MCF 10A (cell line): ENCODE measurements at regions not wholly inside any gene's neighbourhood (a gene's known extent, or its start where the extent isn't known, plus 50 kb on each side); places are given as distances from the start of the nearest gene placed in this dataset.
A peak's percentile ranks its signal among the peaks of the same experiment; 100 is the strongest.

Experiments
- BruUV-seq: library from RNA; stranded (reverse); fragments of 400-500 nt; replicated peaks from 2 replicates; lab custom pipeline; 2021; lab: Mats Ljungman, UMichigan
- CTCF ChIA-PET: fragments of 300-600 bp; sonication (Branson Sonifier 250); formaldehyde crosslinking; extraction: SDS; loops from one replicate; lab custom pipeline; 2021; ENCODE audit warnings: antibody characterized with exemption, inconsistent platforms; lab: Yijun Ruan, JAX
- POLR2A ChIA-PET: fragments of 300-600, 350-650 bp; sonication (Branson Sonifier 250); formaldehyde crosslinking; extraction: SDS; loops from one replicate; lab custom pipeline; 2020; ENCODE audit warnings: antibody characterized with exemption, inconsistent platforms; lab: Yijun Ruan, JAX
- DNase-seq: peaks from one replicate; pipeline ENCODE4 v3.0.0-alpha.2; 2018; ENCODE audit not compliant: unreplicated experiment
- H3K27ac Mint-ChIP-seq: one replicate; pipeline ENCODE4 v1.8.0; 2022; ENCODE audit warnings: mild to moderate bottlenecking, low read depth, mixed read lengths; ENCODE audit not compliant: unreplicated experiment
- H3K27me3 Mint-ChIP-seq: one replicate; pipeline ENCODE4 v1.8.0; 2022; ENCODE audit warnings: mixed read lengths; ENCODE audit not compliant: insufficient read depth, unreplicated experiment
- H3K36me3 Mint-ChIP-seq: one replicate; pipeline ENCODE4 v1.8.0; 2022; ENCODE audit warnings: mild to moderate bottlenecking, moderate library complexity, mixed read lengths; ENCODE audit not compliant: insufficient read depth, unreplicated experiment
- H3K4me1 Mint-ChIP-seq: one replicate; pipeline ENCODE4 v1.8.0; 2022; ENCODE audit warnings: mixed read lengths; ENCODE audit not compliant: insufficient read depth, unreplicated experiment
- H3K4me3 Mint-ChIP-seq: one replicate; pipeline ENCODE4 v1.8.0; 2022; ENCODE audit warnings: mild to moderate bottlenecking, moderate library complexity, mixed read lengths; ENCODE audit not compliant: unreplicated experiment
- H3K9me3 Mint-ChIP-seq: one replicate; pipeline ENCODE4 v1.8.0; 2022; ENCODE audit warnings: mixed read lengths; ENCODE audit not compliant: unreplicated experiment
- intact Hi-C: fragments of 100-400 bp; cut with micrococcal nuclease; formaldehyde crosslinking; loops from 2 replicates; pipeline ENCODE4 v1.14.1; 2022
- TF ChIP-seq, protein P1 (sequence below): fragments of 200-600 bp; IDR thresholded peaks from one replicate; pipeline ENCODE4 v1.8.0; 2022; ENCODE audit warnings: antibody characterized with exemption, mild to moderate bottlenecking; ENCODE audit not compliant: unreplicated experiment

DNA sequence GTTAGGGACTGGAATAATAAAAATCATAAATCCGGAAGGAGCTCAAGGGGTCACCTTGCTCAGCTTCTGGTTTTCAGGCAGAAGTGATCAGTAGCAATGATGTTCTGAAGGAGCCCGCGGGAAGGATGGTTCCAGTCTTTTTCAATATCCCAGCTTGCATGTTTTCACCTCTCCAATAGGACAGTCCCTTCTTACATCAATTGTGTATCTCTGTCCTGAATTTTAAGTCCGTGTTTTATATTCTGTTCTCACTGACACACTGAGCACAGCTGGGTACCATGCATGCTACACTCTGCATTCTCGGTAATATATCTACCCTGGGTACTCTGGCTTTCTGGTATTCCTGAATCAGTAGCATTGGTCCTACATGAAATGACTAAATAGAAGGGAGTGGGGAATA is 55.2 kb upstream of the SLC35B4 start:
- TF ChIP-seq, protein P1, sequence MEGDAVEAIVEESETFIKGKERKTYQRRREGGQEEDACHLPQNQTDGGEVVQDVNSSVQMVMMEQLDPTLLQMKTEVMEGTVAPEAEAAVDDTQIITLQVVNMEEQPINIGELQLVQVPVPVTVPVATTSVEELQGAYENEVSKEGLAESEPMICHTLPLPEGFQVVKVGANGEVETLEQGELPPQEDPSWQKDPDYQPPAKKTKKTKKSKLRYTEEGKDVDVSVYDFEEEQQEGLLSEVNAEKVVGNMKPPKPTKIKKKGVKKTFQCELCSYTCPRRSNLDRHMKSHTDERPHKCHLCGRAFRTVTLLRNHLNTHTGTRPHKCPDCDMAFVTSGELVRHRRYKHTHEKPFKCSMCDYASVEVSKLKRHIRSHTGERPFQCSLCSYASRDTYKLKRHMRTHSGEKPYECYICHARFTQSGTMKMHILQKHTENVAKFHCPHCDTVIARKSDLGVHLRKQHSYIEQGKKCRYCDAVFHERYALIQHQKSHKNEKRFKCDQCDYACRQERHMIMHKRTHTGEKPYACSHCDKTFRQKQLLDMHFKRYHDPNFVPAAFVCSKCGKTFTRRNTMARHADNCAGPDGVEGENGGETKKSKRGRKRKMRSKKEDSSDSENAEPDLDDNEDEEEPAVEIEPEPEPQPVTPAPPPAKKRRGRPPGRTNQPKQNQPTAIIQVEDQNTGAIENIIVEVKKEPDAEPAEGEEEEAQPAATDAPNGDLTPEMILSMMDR: no peak
- no peaks in the 10 kb centered on the region for H3K36me3 Mint-ChIP-seq
- no peak overlapping the region for H3K4me3 Mint-ChIP-seq
- no TSS peak for BruUV-seq
- no peaks in the 10 kb centered on the region for H3K9me3 Mint-ChIP-seq
- peaks cover 28% of the 10 kb centered on the region for H3K4me1 Mint-ChIP-seq
- H3K27me3 Mint-ChIP-seq: no peaks in the 10 kb centered on the region
- intact Hi-C loops: no loop called here
- DNase-seq: no peak
- ChIA-PET POLR2A (no interaction called here), CTCF (interaction anchor here (2.5 kb wide), 1 partner anchor 14 kb away, joined by 11 read pairs; no protein-coding TSS in a partner anchor)
- H3K27ac Mint-ChIP-seq: no peak overlapping the region

DNA sequence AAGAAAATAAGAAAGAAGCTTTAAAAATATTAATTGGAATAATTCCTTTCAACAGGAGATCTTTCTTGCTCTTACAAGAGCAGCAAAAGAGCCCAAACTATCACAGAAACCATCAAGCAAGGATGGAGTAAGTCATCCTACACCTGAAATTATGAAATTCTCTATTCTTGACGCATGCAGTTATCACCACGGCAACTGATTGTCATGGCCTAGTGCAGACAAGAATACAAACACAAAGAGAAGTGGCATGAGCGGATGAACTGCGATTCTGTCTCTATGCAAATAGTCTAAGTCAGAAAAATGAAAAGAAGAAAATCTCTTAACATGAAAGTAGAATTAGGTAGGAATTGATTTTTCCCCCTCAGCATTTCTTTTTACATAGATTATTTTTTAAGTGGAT is 54.8 kb upstream of the SLC35B4 start:
- Mint-ChIP-seq H3K27me3 (no peaks in the 10 kb centered on the region), H3K4me1 (peaks cover 29% of the 10 kb centered on the region), H3K27ac (no peak overlapping the region), H3K4me3 (no peak overlapping the region), H3K36me3 (no peaks in the 10 kb centered on the region), H3K9me3 (no peaks in the 10 kb centered on the region)
- TF ChIP-seq, protein P1: no peak
- ChIA-PET POLR2A (no interaction called here), CTCF (no interaction called here)
- intact Hi-C loops: no loop called here
- DNase-seq: peak; percentile 32
- no TSS peak for BruUV-seq

DNA sequence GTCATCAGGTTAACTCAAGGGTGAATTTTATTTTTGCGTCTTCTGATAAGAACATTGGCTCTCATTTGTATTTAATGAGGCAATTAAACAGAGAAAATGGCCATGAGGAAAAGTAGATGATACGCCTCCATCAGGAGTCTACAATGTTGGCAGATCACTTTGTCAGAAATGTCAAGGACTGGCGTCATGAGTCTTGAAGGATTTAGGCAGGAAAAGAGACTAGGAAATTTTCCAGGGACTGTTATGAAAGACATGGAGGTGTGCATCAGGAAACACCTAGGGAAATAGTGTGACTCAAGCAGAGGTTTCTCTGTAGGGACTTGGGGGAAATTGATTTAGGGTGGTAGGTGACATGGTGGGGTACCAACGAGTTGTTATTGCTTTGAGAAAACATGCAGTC is 53.4 kb upstream of the SLC35B4 start:
- POLR2A ChIA-PET: no interaction called here
- H3K4me3 Mint-ChIP-seq: no peak overlapping the region
- intact Hi-C loops: no loop called here

DNA sequence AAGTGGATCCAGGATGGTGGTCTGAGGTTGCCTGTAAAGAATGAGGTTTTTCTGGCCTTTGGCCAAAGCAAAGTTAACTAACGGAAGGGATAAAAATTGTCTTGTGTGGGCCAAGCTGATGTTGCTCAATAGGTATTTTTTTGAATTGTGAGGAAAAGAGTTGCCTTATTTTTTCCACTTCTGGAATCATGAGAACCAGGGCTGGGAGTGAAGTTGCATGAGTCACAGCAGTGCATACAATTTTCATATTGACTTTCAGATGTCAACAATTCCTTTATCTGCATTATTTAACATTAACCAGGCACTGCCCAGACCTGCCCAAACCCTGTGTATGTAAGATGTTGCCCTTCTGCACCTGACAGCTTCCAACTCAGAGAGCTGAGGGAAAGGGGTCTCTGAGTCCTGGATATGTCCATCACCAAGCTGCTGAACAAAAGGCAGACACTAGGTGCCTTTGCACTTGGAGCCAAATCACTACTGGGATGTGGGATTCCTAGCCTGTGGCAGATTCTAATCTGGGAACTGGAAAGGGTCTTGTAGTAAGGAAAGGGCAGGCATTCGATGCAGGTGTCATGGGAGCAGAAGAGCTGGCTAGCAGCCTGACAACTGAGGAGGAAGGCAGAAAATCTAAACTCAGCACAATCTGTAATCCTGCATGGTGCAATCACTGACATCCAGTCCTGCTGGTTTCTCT is 52.3 kb upstream of the SLC35B4 start:
- ChIA-PET POLR2A (interaction anchor here (0.6 to 1.6 kb wide), 5 partner anchors 13 to 842 kb away, joined by 3 to 4 read pairs (median 3); no protein-coding TSS in a partner anchor), CTCF (interaction anchor here (1.0 to 1.2 kb wide), 4 partner anchors 9 to 228 kb away, joined by 3 to 4 read pairs (median 3); partner anchors contain the start of gene SLC35B4)
- TF ChIP-seq, protein P1: no peak
- Mint-ChIP-seq H3K4me3 (no peak overlapping the region), H3K27ac (peak overlapping the region; percentile 80), H3K4me1 (peaks cover 48% of the 10 kb centered on the region), H3K27me3 (no peaks in the 10 kb centered on the region), H3K9me3 (no peaks in the 10 kb centered on the region), H3K36me3 (no peaks in the 10 kb centered on the region)
- BruUV-seq: no TSS peak
- peak; percentile 97 for DNase-seq
- intact Hi-C loops: no loop called here

More for the DNA sequence above, 53.4 kb upstream of the SLC35B4 start:
- no peaks in the 10 kb centered on the region for H3K36me3 Mint-ChIP-seq
- BruUV-seq: no TSS peak
- peak; percentile 36 for DNase-seq
- CTCF ChIA-PET: interaction anchor here (1.0 kb wide), 1 partner anchor 12 kb away, joined by 3 read pairs; no protein-coding TSS in a partner anchor
- H3K27ac Mint-ChIP-seq: peak overlapping the region; percentile 80
- H3K4me1 Mint-ChIP-seq: peaks cover 40% of the 10 kb centered on the region
- H3K27me3 Mint-ChIP-seq: no peaks in the 10 kb centered on the region
- H3K9me3 Mint-ChIP-seq: no peaks in the 10 kb centered on the region
- TF ChIP-seq, protein P1: no peak
